Stomach (tissue), 8 donors: ENCODE measurements at regions not wholly inside any gene's neighbourhood (a gene's known extent, or its start where the extent isn't known, plus 50 kb on each side); places are given as distances from the start of the nearest gene placed in this dataset.

ENCODE experiments used
- DNase-seq, 2 donors: peaks; one replicate each; pipeline versions ENCODE4 v3.0.0 to v3.0.0-alpha.2; 2013 to 2019
- H3K27ac ChIP-seq, 5 donors: fragments of 200-600 bp in 4 of 5; sonication (generic) in 4 of 5; one replicate each; pipeline ENCODE4 v1.5.1; 2013 to 2019; ENCODE audit warnings: mild to moderate bottlenecking in 1 of 5, moderate library complexity in 1 of 5
- H3K27me3 ChIP-seq, 3 donors: fragments of 200-600 bp; sonication (generic); one replicate each; pipeline ENCODE4 v1.5.1; 2017 to 2019; ENCODE audit warnings: mixed run types in 1 of 3
- H3K36me3 ChIP-seq, 4 donors: fragments of 200-600 bp; sonication (generic); 1 replicate in 3 of 4; 2 replicates in 1 of 4; pipeline ENCODE4 v1.5.1; 2016 to 2019
- H3K4me1 ChIP-seq, 4 donors: fragments of 200-600 bp; sonication (generic); one replicate each; pipeline ENCODE4 v1.5.1; 2016 to 2019
- H3K4me3 ChIP-seq, 4 donors: fragments of 200-600 bp; sonication (generic) in 3 of 4; one replicate each; pipeline ENCODE4 v1.5.1; 2016 to 2019; ENCODE audit warnings: mild to moderate bottlenecking in 1 of 4
- H3K9me3 ChIP-seq, 4 donors: fragments of 200-600 bp; sonication (generic); one replicate each; pipeline ENCODE4 v1.5.1; 2016 to 2019
- CTCF ChIP-seq, 7 experiments: fragments of 450-650 bp in 4 of 7; fragments of 200-600 bp in 3 of 7; sonication (generic) in 3 of 7; IDR thresholded peaks; one replicate each; pipeline ENCODE4 v1.5.1; 2016 to 2019; ENCODE audit warnings: antibody characterized with exemption in 7 of 7, control low read depth in 2 of 7, mild to moderate bottlenecking in 1 of 7
- EP300 ChIP-seq: sonication (generic); formaldehyde crosslinking; IDR thresholded peaks from one replicate; pipeline ENCODE4 v1.6.1; 2017; ENCODE audit warnings: antibody characterized with exemption
- POLR2A ChIP-seq, 4 donors: fragments of 450-650 bp; IDR thresholded peaks; one replicate each; pipeline ENCODE4 v1.6.1; 2016; ENCODE audit warnings: antibody characterized with exemption in 4 of 4, control low read depth in 2 of 4, mild to moderate bottlenecking in 1 of 4, moderate library complexity in 1 of 4
- POLR2AphosphoS5 ChIP-seq, 3 donors: sonication (generic); formaldehyde crosslinking; IDR thresholded peaks; one replicate each; pipeline ENCODE4 v1.6.1; 2016; ENCODE audit warnings: antibody characterized with exemption in 3 of 3
- WGBS, 5 donors: extraction: QIAGEN DNeasy Blood & Tissue Kit in 3 of 5; methylation state at CpG; one replicate each; pipeline versions ENCODE4 v1.1.5 to v1.1.7; 2013 to 2018; 5-methylcytosine and 5-hydroxymethylcytosine counted together
- intact Hi-C: fragments of 100-400 bp; cut with DNase I; formaldehyde crosslinking; loops from one replicate; pipeline ENCODE4 v1.15.1; 2023; ENCODE audit warnings: low total_unique reads
- donor health status: healthy with polysubstance abuse.
- donor health status: Bipolar disorder and iron deficiency.
- donor health status: healthy.

GRCh38 chr6:6470123-6470522, 118.4 kb upstream of the LY86 start:
- H3K4me1 ChIP-seq, result no peaks in the 10 kb centered on the region
- no peak overlapping the region for H3K4me3 ChIP-seq
- no peak for DNase-seq
- H3K9me3 ChIP-seq, result peaks cover 0 to 13% (median 12%) of the 10 kb centered on the region in 4 donors
- no peak for TF ChIP-seq EP300
- TF ChIP-seq POLR2AphosphoS5 (IDR thresholded peaks at IDR 0.05), result no peak
- TF ChIP-seq CTCF (IDR thresholded peaks at IDR 0.05), result no peak
- no peak for TF ChIP-seq POLR2A (IDR thresholded peaks at IDR 0.05)
- intact Hi-C loops, result no loop called here
- 80 to 92% (median 87%) methylated on average over 2 of the region's 2 CpGs for WGBS, 5 donors
- H3K27ac ChIP-seq, result no peak overlapping the region
- H3K36me3 ChIP-seq, result no peaks in the 10 kb centered on the region
- no peaks in the 10 kb centered on the region for H3K27me3 ChIP-seq

GRCh38 chr6:6471276-6471675, 117.2 kb upstream of the LY86 start:
- Histone ChIP-seq H3K9me3 (peaks cover 0 to 13% (median 12%) of the 10 kb centered on the region in 4 donors), H3K4me3 (no peak overlapping the region), H3K4me1 (no peaks in the 10 kb centered on the region), H3K36me3 (no peaks in the 10 kb centered on the region), H3K27me3 (no peaks in the 10 kb centered on the region), H3K27ac (no peak overlapping the region)
- intact Hi-C loops, result no loop called here
- no peak for DNase-seq
- no peak for TF ChIP-seq EP300
- no peak for TF ChIP-seq POLR2AphosphoS5 (IDR thresholded peaks at IDR 0.05)
- 77 to 87% (median 85%) methylated on average over 3 of the region's 3 CpGs for WGBS, 5 donors

GRCh38 chr6:6474170-6474920, 114.2 kb upstream of the LY86 start:
- Histone ChIP-seq H3K4me3 (no peak overlapping the region), H3K9me3 (peaks cover 0 to 13% (median 12%) of the 10 kb centered on the region in 4 donors), H3K27ac (no peak overlapping the region), H3K36me3 (no peaks in the 10 kb centered on the region), H3K27me3 (no peaks in the 10 kb centered on the region), H3K4me1 (no peaks in the 10 kb centered on the region)
- intact Hi-C loops, result no loop called here
- WGBS, 5 donors, result 55 to 73% (median 67%) methylated on average over 11 of the region's 11 CpGs
- no peak for TF ChIP-seq POLR2AphosphoS5 (IDR thresholded peaks at IDR 0.05)
- TF ChIP-seq POLR2A (IDR thresholded peaks at IDR 0.05), result no peak
- no peak for TF ChIP-seq EP300
- TF ChIP-seq CTCF (IDR thresholded peaks at IDR 0.05), result no peak
- DNase-seq, result peak in 1 of 2 donors; percentile 66

- H3K4me3 ChIP-seq, result no peak overlapping the region
Measured at GRCh38 chr6:6479785-6480184, 108.7 kb upstream of the LY86 start.

More at GRCh38 chr6:6479785-6480184, 108.7 kb upstream of the LY86 start:
- DNase-seq, result no peak
- Histone ChIP-seq H3K9me3 (peaks cover 0 to 12% (median 10%) of the 10 kb centered on the region in 4 donors), H3K36me3 (no peaks in the 10 kb centered on the region), H3K4me1 (no peaks in the 10 kb centered on the region), H3K27me3 (peaks cover 0 to 14% (median 0%) of the 10 kb centered on the region in 3 donors), H3K27ac (no peak overlapping the region)
- intact Hi-C loops, result no loop called here
- 64 to 74% (median 70%) methylated on average over 6 of the region's 6 CpGs for WGBS, 5 donors
- TF ChIP-seq CTCF (IDR thresholded peaks at IDR 0.05) (no peak), EP300 (no peak), POLR2A (IDR thresholded peaks at IDR 0.05) (no peak), POLR2AphosphoS5 (IDR thresholded peaks at IDR 0.05) (no peak)
